ENCODE measurements at regions not wholly inside any gene's neighbourhood (a gene's known extent, or its start where the extent isn't known, plus 50 kb on each side); places are given as distances from the start of the nearest gene placed in this dataset.

GRCh38 chr2:122191331-122191730 lies 435.9 kb downstream of the TSN start:
- no peak for TF ChIP-seq ZNF274 (IDR thresholded peaks at IDR 0.05; ENCODE audit: low read depth, low read length)

GRCh38 chr2:122193622-122194021 lies 438.2 kb downstream of the TSN start:
- TF ChIP-seq ZNF274 (IDR thresholded peaks at IDR 0.05; ENCODE audit: low read depth, low read length), result no peak
- no peak overlapping the region for H3K4me3 ChIP-seq (ENCODE audit: low read length)

More at GRCh38 chr2:122191331-122191730, 435.9 kb downstream of the TSN start:
- H3K4me3 ChIP-seq (ENCODE audit: low read length), result no peak overlapping the region

- H3K4me3 ChIP-seq (ENCODE audit: low read length), result no peak overlapping the region
- no peak for TF ChIP-seq ZNF274 (IDR thresholded peaks at IDR 0.05; ENCODE audit: low read depth, low read length)
Measured at GRCh38 chr2:122194546-122194945, 439.1 kb downstream of the TSN start.

GRCh38 chr2:122203523-122203922 lies 448.1 kb downstream of the TSN start:
- H3K4me3 ChIP-seq (ENCODE audit: low read length), result no peak overlapping the region
- TF ChIP-seq ZNF274 (IDR thresholded peaks at IDR 0.05; ENCODE audit: low read depth, low read length), result no peak

GRCh38 chr2:122205641-122206040 lies 450.2 kb downstream of the TSN start:
- TF ChIP-seq ZNF274 (IDR thresholded peaks at IDR 0.05; ENCODE audit: low read depth, low read length), result no peak
- no peak overlapping the region for H3K4me3 ChIP-seq (ENCODE audit: low read length)

GRCh38 chr2:122206101-122206500 lies 450.6 kb downstream of the TSN start:
- H3K4me3 ChIP-seq (ENCODE audit: low read length), result no peak overlapping the region
- TF ChIP-seq ZNF274 (IDR thresholded peaks at IDR 0.05; ENCODE audit: low read depth, low read length), result no peak

- H3K4me3 ChIP-seq (ENCODE audit: low read length), result no peak overlapping the region
- no peak for TF ChIP-seq ZNF274 (IDR thresholded peaks at IDR 0.05; ENCODE audit: low read depth, low read length)
Measured at GRCh38 chr2:122209377-122209776, 453.9 kb downstream of the TSN start.

GRCh38 chr2:122210065-122210464 lies 454.6 kb downstream of the TSN start:
- no peak overlapping the region for H3K4me3 ChIP-seq (ENCODE audit: low read length)
- TF ChIP-seq ZNF274 (IDR thresholded peaks at IDR 0.05; ENCODE audit: low read depth, low read length), result no peak

GRCh38 chr2:122210898-122211856 lies 455.7 kb downstream of the TSN start:
- no peak for TF ChIP-seq ZNF274 (IDR thresholded peaks at IDR 0.05; ENCODE audit: low read depth, low read length)
- no peak overlapping the region for H3K4me3 ChIP-seq (ENCODE audit: low read length)

GRCh38 chr2:122213312-122213711 lies 457.9 kb downstream of the TSN start:
- TF ChIP-seq ZNF274 (IDR thresholded peaks at IDR 0.05; ENCODE audit: low read depth, low read length), result no peak
- H3K4me3 ChIP-seq (ENCODE audit: low read length), result no peak overlapping the region

- TF ChIP-seq ZNF274 (IDR thresholded peaks at IDR 0.05; ENCODE audit: low read depth, low read length), result no peak
- H3K4me3 ChIP-seq (ENCODE audit: low read length), result no peak overlapping the region
Measured at GRCh38 chr2:122216071-122216470, 460.6 kb downstream of the TSN start.

GRCh38 chr2:122216901-122217300 lies 461.4 kb downstream of the TSN start:
- H3K4me3 ChIP-seq (ENCODE audit: low read length), result no peak overlapping the region
- no peak for TF ChIP-seq ZNF274 (IDR thresholded peaks at IDR 0.05; ENCODE audit: low read depth, low read length)

GRCh38 chr2:122218596-122218995 lies 463.1 kb downstream of the TSN start:
- H3K4me3 ChIP-seq (ENCODE audit: low read length), result no peak overlapping the region
- TF ChIP-seq ZNF274 (IDR thresholded peaks at IDR 0.05; ENCODE audit: low read depth, low read length), result no peak

- no peak for TF ChIP-seq ZNF274 (IDR thresholded peaks at IDR 0.05; ENCODE audit: low read depth, low read length)
- H3K4me3 ChIP-seq (ENCODE audit: low read length), result no peak overlapping the region
Measured at GRCh38 chr2:122219504-122219903, 464.1 kb downstream of the TSN start.

GRCh38 chr2:122221665-122222064 lies 466.2 kb downstream of the TSN start:
- H3K4me3 ChIP-seq (ENCODE audit: low read length), result no peak overlapping the region
- TF ChIP-seq ZNF274 (IDR thresholded peaks at IDR 0.05; ENCODE audit: low read depth, low read length), result no peak
